MM.1S (cell line): ENCODE measurements at regions not wholly inside any gene's neighbourhood (a gene's known extent, or its start where the extent isn't known, plus 50 kb on each side); places are given as distances from the start of the nearest gene placed in this dataset.

Experiments used
- EZH2 ChIP-seq: fragments of 300-600 bp; sonication (generic); optimal IDR thresholded peaks from 2 replicates; pipeline ENCODE3; 2017; ENCODE audit warnings: low read depth, mild to moderate bottlenecking, antibody characterized with exemption, low read length, mixed read lengths
- EZH2phosphoT487 ChIP-seq: fragments of 300-600 bp; sonication (generic); IDR thresholded peaks from 2 replicates; pipeline ENCODE4 v1.6.1; 2018; ENCODE audit warnings: antibody characterized with exemption, low read length
- TF ChIP-seq, protein P1 (sequence below): fragments of 300-600 bp; sonication (generic); IDR thresholded peaks from 2 replicates; pipeline ENCODE4 v1.5.1; 2016; ENCODE audit warnings: antibody characterized with exemption, low read length, mixed read lengths

DNA sequence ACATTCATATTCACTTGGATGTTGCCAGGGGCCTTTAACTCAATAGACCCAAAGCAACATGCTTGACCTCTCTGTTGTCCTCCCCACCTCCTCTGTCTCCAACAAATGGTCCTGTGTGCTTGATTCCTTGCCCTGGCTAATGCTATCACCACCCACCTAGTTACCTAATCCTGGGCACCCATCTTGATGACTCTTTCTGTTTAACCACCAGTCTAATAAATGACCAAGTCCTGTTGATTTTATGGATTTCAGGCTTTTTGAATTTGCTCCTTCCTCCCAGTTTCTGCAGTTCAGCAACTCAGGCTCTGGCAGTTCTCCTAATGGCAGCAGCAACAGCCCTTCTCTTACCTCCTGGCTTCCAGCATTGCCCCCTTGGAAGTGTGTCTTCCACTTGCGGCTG is 246.3 kb upstream of the KLF4 start:
- TF ChIP-seq, protein P1, sequence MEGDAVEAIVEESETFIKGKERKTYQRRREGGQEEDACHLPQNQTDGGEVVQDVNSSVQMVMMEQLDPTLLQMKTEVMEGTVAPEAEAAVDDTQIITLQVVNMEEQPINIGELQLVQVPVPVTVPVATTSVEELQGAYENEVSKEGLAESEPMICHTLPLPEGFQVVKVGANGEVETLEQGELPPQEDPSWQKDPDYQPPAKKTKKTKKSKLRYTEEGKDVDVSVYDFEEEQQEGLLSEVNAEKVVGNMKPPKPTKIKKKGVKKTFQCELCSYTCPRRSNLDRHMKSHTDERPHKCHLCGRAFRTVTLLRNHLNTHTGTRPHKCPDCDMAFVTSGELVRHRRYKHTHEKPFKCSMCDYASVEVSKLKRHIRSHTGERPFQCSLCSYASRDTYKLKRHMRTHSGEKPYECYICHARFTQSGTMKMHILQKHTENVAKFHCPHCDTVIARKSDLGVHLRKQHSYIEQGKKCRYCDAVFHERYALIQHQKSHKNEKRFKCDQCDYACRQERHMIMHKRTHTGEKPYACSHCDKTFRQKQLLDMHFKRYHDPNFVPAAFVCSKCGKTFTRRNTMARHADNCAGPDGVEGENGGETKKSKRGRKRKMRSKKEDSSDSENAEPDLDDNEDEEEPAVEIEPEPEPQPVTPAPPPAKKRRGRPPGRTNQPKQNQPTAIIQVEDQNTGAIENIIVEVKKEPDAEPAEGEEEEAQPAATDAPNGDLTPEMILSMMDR, result no peak
- TF ChIP-seq EZH2phosphoT487 (no peak), EZH2 (no peak)
